ENCODE measurements at regions not wholly inside any gene's neighbourhood (a gene's known extent, or its start where the extent isn't known, plus 50 kb on each side); places are given as distances from the start of the nearest gene placed in this dataset.

DNA sequence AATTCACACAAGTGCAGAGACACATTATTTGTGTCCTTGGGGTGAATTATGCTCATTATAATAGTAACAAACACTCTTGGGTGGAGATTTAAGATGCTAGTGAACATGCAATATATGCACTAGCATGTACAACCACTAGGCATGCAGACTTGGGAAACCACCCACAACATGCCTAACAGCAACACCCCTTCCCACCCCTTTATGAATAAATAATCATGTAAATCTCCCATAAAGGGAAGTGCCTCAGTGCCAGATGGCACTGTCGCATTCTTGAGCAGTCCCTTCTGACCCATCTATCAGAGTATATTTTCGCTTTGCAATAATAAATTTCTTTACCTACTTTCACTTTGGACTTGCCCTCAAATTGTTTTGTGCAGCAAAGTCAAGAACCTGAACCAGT lies 1362.2 kb downstream of the OLFM4 start:
- ChIA-PET CTCF (no interaction called here), POLR2A (ENCODE audit: low non-redundant PET) (no interaction called here)
- no TSS peak for BruUV-seq (replicated peaks)
- Histone ChIP-seq H3K9me3 (ENCODE audit: low read depth, low read length, poor library complexity, severe bottlenecking) (no peaks in the 10 kb centered on the region), H3K4me1 (ENCODE audit: insufficient read depth, low read length, poor library complexity, severe bottlenecking) (no peaks in the 10 kb centered on the region), H3K36me3 (ENCODE audit: insufficient read depth, low read length, poor library complexity, severe bottlenecking) (no peaks in the 10 kb centered on the region), H3K27ac (ENCODE audit: low read depth, low read length, poor library complexity, severe bottlenecking) (no peak overlapping the region), H3K4me3 (ENCODE audit: low read depth, low read length, poor library complexity, severe bottlenecking) (no peak overlapping the region), H3K27me3 (replicated peaks; ENCODE audit: insufficient read depth, low read depth, low read length, poor library complexity) (no peaks in the 10 kb centered on the region)
- TF ChIP-seq EZH2 (IDR thresholded peaks at IDR 0.05; ENCODE audit: borderline replicate concordance, low read depth, low read length, poor library complexity, severe bottlenecking) (no peak), CTCF (conservative IDR thresholded peaks at IDR 0.05; ENCODE audit: low read depth, low read length) (no peak)
- DNase-seq (ENCODE audit: low spot score): no peak
- intact Hi-C loops (cut with micrococcal nuclease; ENCODE audit: unreplicated experiment): no loop called here

GRCh38 chr13:54394085-54394700 lies 1365.6 kb downstream of the OLFM4 start:
- H3K9me3 ChIP-seq (ENCODE audit: low read depth, low read length, poor library complexity, severe bottlenecking): no peaks in the 10 kb centered on the region
- intact Hi-C loops (cut with micrococcal nuclease; ENCODE audit: unreplicated experiment): no loop called here
- ChIA-PET POLR2A (ENCODE audit: low non-redundant PET) (no interaction called here), CTCF (no interaction called here)
- no peak for TF ChIP-seq EZH2 (IDR thresholded peaks at IDR 0.05; ENCODE audit: borderline replicate concordance, low read depth, low read length, poor library complexity, severe bottlenecking)
- TF ChIP-seq CTCF (conservative IDR thresholded peaks at IDR 0.05; ENCODE audit: low read depth, low read length): no peak
- H3K27ac ChIP-seq (ENCODE audit: low read depth, low read length, poor library complexity, severe bottlenecking): no peak overlapping the region
- no peaks in the 10 kb centered on the region for H3K36me3 ChIP-seq (ENCODE audit: insufficient read depth, low read length, poor library complexity, severe bottlenecking)
- H3K27me3 ChIP-seq (replicated peaks; ENCODE audit: insufficient read depth, low read depth, low read length, poor library complexity): no peaks in the 10 kb centered on the region
- no TSS peak for BruUV-seq (replicated peaks)
- no peak for DNase-seq (ENCODE audit: low spot score)
- no peak overlapping the region for H3K4me3 ChIP-seq (ENCODE audit: low read depth, low read length, poor library complexity, severe bottlenecking)
- H3K4me1 ChIP-seq (ENCODE audit: insufficient read depth, low read length, poor library complexity, severe bottlenecking): no peaks in the 10 kb centered on the region

DNA sequence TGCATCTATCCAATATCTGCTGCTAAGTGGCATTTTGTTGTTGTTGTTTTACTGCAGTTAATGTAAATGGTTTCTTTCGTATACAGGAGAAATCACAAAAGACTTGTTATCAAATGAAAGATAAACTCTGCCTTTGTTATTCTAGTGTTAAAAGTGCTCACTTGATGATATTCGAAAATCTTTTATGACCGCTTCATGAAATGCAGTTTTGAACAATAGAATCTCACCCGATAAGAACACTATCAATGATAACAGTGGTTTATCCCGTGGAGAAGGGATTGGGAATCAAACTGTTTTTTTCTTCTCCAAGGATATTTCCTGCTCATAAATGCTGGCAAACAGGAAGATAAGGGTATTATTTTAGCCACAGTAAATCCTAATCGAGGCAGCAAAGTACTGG lies 1366.3 kb downstream of the OLFM4 start:
- Histone ChIP-seq H3K9me3 (ENCODE audit: low read depth, low read length, poor library complexity, severe bottlenecking) (no peaks in the 10 kb centered on the region), H3K4me1 (ENCODE audit: insufficient read depth, low read length, poor library complexity, severe bottlenecking) (no peaks in the 10 kb centered on the region), H3K4me3 (ENCODE audit: low read depth, low read length, poor library complexity, severe bottlenecking) (no peak overlapping the region), H3K27ac (ENCODE audit: low read depth, low read length, poor library complexity, severe bottlenecking) (no peak overlapping the region), H3K36me3 (ENCODE audit: insufficient read depth, low read length, poor library complexity, severe bottlenecking) (no peaks in the 10 kb centered on the region), H3K27me3 (replicated peaks; ENCODE audit: insufficient read depth, low read depth, low read length, poor library complexity) (no peaks in the 10 kb centered on the region)
- intact Hi-C loops (cut with micrococcal nuclease; ENCODE audit: unreplicated experiment): no loop called here
- DNase-seq (ENCODE audit: low spot score): no peak
- POLR2A ChIA-PET (ENCODE audit: low non-redundant PET): no interaction called here
- TF ChIP-seq EZH2 (IDR thresholded peaks at IDR 0.05; ENCODE audit: borderline replicate concordance, low read depth, low read length, poor library complexity, severe bottlenecking) (no peak), CTCF (conservative IDR thresholded peaks at IDR 0.05; ENCODE audit: low read depth, low read length) (no peak)
- CTCF ChIA-PET: no interaction called here
- no TSS peak for BruUV-seq (replicated peaks)
